SIG-M5 treated with dmso at 0.1 percent for 504 hours (cell line): ENCODE measurements at regions not wholly inside any gene's neighbourhood (a gene's known extent, or its start where the extent isn't known, plus 50 kb on each side); places are given as distances from the start of the nearest gene placed in this dataset.

Experiments
- DNase-seq: peaks from one replicate; lab custom pipeline; 2025; ENCODE audit not compliant: unreplicated experiment; lab: John Stamatoyannopoulos, UW

- DNase-seq, result no peak
Measured at GRCh38 chr12:28104903-28105864, 85.1 kb upstream of the CCDC91 start.

- no peak for DNase-seq
Measured at GRCh38 chr12:28107679-28108078, 82.6 kb upstream of the CCDC91 start.

- no peak for DNase-seq
Measured at GRCh38 chr12:28108599-28108998, 81.7 kb upstream of the CCDC91 start.

GRCh38 chr12:28110329-28110728 is 79.9 kb upstream of the CCDC91 start:
- peak; percentile 38 for DNase-seq

- no peak for DNase-seq
Measured at GRCh38 chr12:28114488-28114887, 75.8 kb upstream of the CCDC91 start.

GRCh38 chr12:28121433-28121832 is 68.8 kb upstream of the CCDC91 start:
- no peak for DNase-seq

GRCh38 chr12:28121899-28122655 is 68.2 kb upstream of the CCDC91 start:
- DNase-seq, result no peak

- DNase-seq, result no peak
Measured at GRCh38 chr12:28122756-28123155, 67.5 kb upstream of the CCDC91 start.

- DNase-seq, result no peak
Measured at GRCh38 chr12:28127455-28127854, 62.8 kb upstream of the CCDC91 start.

GRCh38 chr12:28129031-28129430 is 61.2 kb upstream of the CCDC91 start:
- DNase-seq, result no peak

- no peak for DNase-seq
Measured at GRCh38 chr12:28130234-28130624, 60.0 kb upstream of the CCDC91 start.

- DNase-seq, result no peak
Measured at GRCh38 chr12:28130625-28131598, 59.3 kb upstream of the CCDC91 start.

GRCh38 chr12:28132398-28132797 is 57.9 kb upstream of the CCDC91 start:
- no peak for DNase-seq

- no peak for DNase-seq
Measured at GRCh38 chr12:28135801-28136439, 54.3 kb upstream of the CCDC91 start.

- no peak for DNase-seq
Measured at GRCh38 chr12:28137414-28137813, 52.8 kb upstream of the CCDC91 start.

- DNase-seq, result no peak
Measured at GRCh38 chr12:28140404-28140803, 49.9 kb upstream of the CCDC91 start.
